Endothelial cell of umbilical vein (primary cell): ENCODE measurements at regions not wholly inside any gene's neighbourhood (a gene's known extent, or its start where the extent isn't known, plus 50 kb on each side); places are given as distances from the start of the nearest gene placed in this dataset.

ENCODE experiments used
- BruUV-seq: library from RNA; stranded (reverse); fragments of 400-500 nt; replicated peaks from 2 replicates; lab custom pipeline; 2021; lab: Mats Ljungman, UMichigan
- CTCF ChIA-PET: fragments of 300-600, 350-600 bp; sonication (Branson Sonifier 250); formaldehyde crosslinking; loops from one replicate; lab custom pipeline; 2021; ENCODE audit warnings: antibody characterized with exemption, inconsistent platforms; lab: Charles Lee
- POLR2A ChIA-PET: fragments of 300-600, 350-600 bp; sonication (Branson Sonifier 250); formaldehyde crosslinking; loops from one replicate; lab custom pipeline; 2021; ENCODE audit warnings: antibody characterized with exemption, inconsistent platforms; lab: Charles Lee
- DNase-seq: peaks from one replicate; pipeline ENCODE4 v3.0.0-alpha.2; 2011; ENCODE audit warnings: low read depth, low spot score
- FAIRE-seq: peaks from 2 replicates; lab custom pipeline; 2011; peaks lifted over from hg19 to GRCh38; lab: Jason Lieb, UNC
- H2AFZ ChIP-seq: 2 replicates; pipeline ENCODE4 v1.6.0; 2012; ENCODE audit warnings: low read depth, low read length, control low read depth, inconsistent platforms
- H3K27ac ChIP-seq: 2 replicates; pipeline ENCODE4 v1.5.1; 2011; ENCODE audit warnings: low read depth, mild to moderate bottlenecking, control low read depth, low read length, moderate library complexity; ENCODE audit not compliant: insufficient read depth
- H3K27me3 ChIP-seq, 2 experiments: 2 replicates each; pipeline versions ENCODE4 v1.6.0 to v1.6.1; 2011; ENCODE audit warnings: low read length in 2 of 2, mixed read lengths in 1 of 2; ENCODE audit not compliant: control insufficient read depth in 2 of 2, insufficient read depth in 2 of 2
- H3K36me3 ChIP-seq, 2 experiments: 2 replicates in 1 of 2; 3 replicates in 1 of 2; pipeline ENCODE4 v1.5.1; 2011; ENCODE audit warnings: low read length in 2 of 2, mild to moderate bottlenecking in 1 of 2, moderate library complexity in 1 of 2; ENCODE audit not compliant: control insufficient read depth in 2 of 2, insufficient read depth in 2 of 2; ENCODE audit errors: extremely low read depth in 1 of 2
- H3K4me1 ChIP-seq: 3 replicates; pipeline ENCODE4 v1.5.1; 2011; ENCODE audit warnings: mild to moderate bottlenecking, low read length; ENCODE audit not compliant: control insufficient read depth, insufficient read depth; ENCODE audit errors: extremely low read depth
- H3K4me2 ChIP-seq: 2 replicates; pipeline ENCODE4 v1.6.1; 2011; ENCODE audit warnings: low read length, control low read depth, mixed read lengths; ENCODE audit not compliant: insufficient read depth
- H3K4me3 ChIP-seq, 3 experiments: fragments of 200-600 bp in 1 of 3; sonication (generic), shearing (Covaris generic) in 1 of 3; replicated peaks in 1 of 3; 2 replicates each; pipeline ENCODE4 v1.5.1; 2011 to 2016; ENCODE audit warnings: control low read depth in 3 of 3, low read length in 3 of 3, mild to moderate bottlenecking in 2 of 3, inconsistent platforms in 1 of 3, low read depth in 1 of 3, moderate library complexity in 1 of 3; ENCODE audit not compliant: insufficient read depth in 1 of 3
- H3K79me2 ChIP-seq: 2 replicates; pipeline ENCODE4 v1.6.0; 2012; ENCODE audit warnings: low read length, inconsistent platforms; ENCODE audit not compliant: control insufficient read depth, insufficient read depth
- H3K9ac ChIP-seq: replicated peaks from 2 replicates; pipeline ENCODE3; 2011; ENCODE audit warnings: low read length, control low read depth; ENCODE audit not compliant: insufficient read depth; ENCODE audit errors: extremely low read depth
- H3K9me1 ChIP-seq: replicated peaks from 3 replicates; pipeline ENCODE4 v1.6.0; 2011; ENCODE audit warnings: mild to moderate bottlenecking, low read length; ENCODE audit not compliant: control insufficient read depth, insufficient read depth; ENCODE audit errors: extremely low read depth
- H3K9me3 ChIP-seq: replicated peaks from 2 replicates; pipeline ENCODE4 v1.5.1; 2012; ENCODE audit warnings: low read length, inconsistent platforms; ENCODE audit not compliant: control insufficient read depth, insufficient read depth
- H4K20me1 ChIP-seq: replicated peaks from 2 replicates; pipeline ENCODE3; 2011; ENCODE audit warnings: mild to moderate bottlenecking, low read length; ENCODE audit not compliant: control insufficient read depth, insufficient read depth; ENCODE audit errors: extremely low read depth
- EZH2 ChIP-seq: IDR thresholded peaks from 2 replicates; pipeline ENCODE4 v1.6.1; 2012; ENCODE audit warnings: borderline replicate concordance, low read depth, mild to moderate bottlenecking, moderate library complexity, low read length, inconsistent platforms; ENCODE audit not compliant: severe bottlenecking
- FOS ChIP-seq: IDR thresholded peaks from 2 replicates; pipeline ENCODE4 v1.6.1; 2011; ENCODE audit warnings: mild to moderate bottlenecking, low read length, moderate library complexity, borderline replicate concordance; ENCODE audit not compliant: insufficient read depth
- GATA2 ChIP-seq: IDR thresholded peaks from 2 replicates; pipeline ENCODE4 v1.7.0; 2011; ENCODE audit warnings: low read depth, mild to moderate bottlenecking, moderate library complexity, mixed read lengths, low read length; ENCODE audit not compliant: insufficient read length, insufficient read depth
- JUN ChIP-seq: IDR thresholded peaks from 2 replicates; pipeline ENCODE4 v1.6.1; 2011; ENCODE audit warnings: borderline replicate concordance, low read depth; ENCODE audit not compliant: insufficient read length, insufficient read depth
- MYC ChIP-seq: IDR thresholded peaks from one replicate; pipeline ENCODE4 v1.6.1; 2011; ENCODE audit warnings: mild to moderate bottlenecking, low read depth, low read length
- POLR2A ChIP-seq: IDR thresholded peaks from 2 replicates; pipeline ENCODE4 v1.6.1; 2012; ENCODE audit warnings: low read depth, mild to moderate bottlenecking, control low read depth, low read length
- POLR2AphosphoS5 ChIP-seq: IDR thresholded peaks from 2 replicates; pipeline ENCODE4 v1.6.1; 2012; ENCODE audit warnings: low read depth, mild to moderate bottlenecking, control low read depth, low read length, moderate library complexity; ENCODE audit not compliant: insufficient read depth
- dilution Hi-C: fragments of 300-500 bp; cut with MboI; formaldehyde crosslinking; loops from one replicate; pipeline ENCODE4 v1.15.0; 2019; ENCODE audit warnings: low sequenced_read_pairs; ENCODE audit not compliant: extremely low pct_ligation_motif_present
- intact Hi-C: fragments of 100-400 bp; cut with micrococcal nuclease; formaldehyde crosslinking; loops from one replicate; pipeline ENCODE4 v1.10.0; 2022
- TF ChIP-seq, protein P1 (sequence below): IDR thresholded peaks from 2 replicates; pipeline ENCODE4 v1.6.1; 2011; ENCODE audit not compliant: insufficient read depth, insufficient read length
- TF ChIP-seq, protein P2 (sequence below), 2 donors: IDR thresholded peaks; 1 replicate in 1 of 2; 2 replicates in 1 of 2; pipeline ENCODE4 v1.5.1; 2011; ENCODE audit warnings: low read length in 2 of 2, mild to moderate bottlenecking in 2 of 2, moderate library complexity in 2 of 2, control low read depth in 1 of 2, inconsistent platforms in 1 of 2, low read depth in 1 of 2; ENCODE audit not compliant: insufficient read depth in 1 of 2; ENCODE audit errors: extremely low read depth in 1 of 2

DNA sequence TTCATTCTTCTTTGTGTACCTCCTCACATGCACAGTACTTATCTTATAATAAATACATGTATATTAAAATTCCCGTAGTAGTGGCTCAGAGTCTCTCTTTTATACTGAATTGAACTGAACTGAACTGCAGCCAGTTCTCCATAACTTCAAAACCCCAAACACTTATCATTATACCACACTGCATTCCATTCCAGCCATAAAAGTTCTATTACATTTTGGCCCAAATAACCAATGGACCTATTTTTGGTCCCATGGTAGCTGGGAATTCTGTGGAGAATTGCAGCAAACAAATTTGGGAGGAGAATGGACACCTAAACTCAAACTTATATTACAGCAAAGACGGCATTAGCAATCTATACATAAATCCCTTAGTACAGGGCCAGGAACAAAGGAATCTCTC lies 86.6 kb upstream of the C1orf87 start:
- CTCF ChIA-PET, result interaction anchor here (0.8 to 1.6 kb wide), 4 partner anchors 9 to 1693 kb away, joined by 3 to 5 read pairs (median 4); no protein-coding TSS in a partner anchor
- no peaks in the 10 kb centered on the region for H3K36me3 ChIP-seq
- no peak overlapping the region for H3K27ac ChIP-seq
- TF ChIP-seq MYC (no peak), JUN (no peak), FOS (no peak), POLR2AphosphoS5 (no peak), POLR2A (no peak), EZH2 (no peak), GATA2 (no peak)
- TF ChIP-seq, protein P1, sequence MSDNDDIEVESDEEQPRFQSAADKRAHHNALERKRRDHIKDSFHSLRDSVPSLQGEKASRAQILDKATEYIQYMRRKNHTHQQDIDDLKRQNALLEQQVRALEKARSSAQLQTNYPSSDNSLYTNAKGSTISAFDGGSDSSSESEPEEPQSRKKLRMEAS, result no peak
- TF ChIP-seq, protein P2, sequence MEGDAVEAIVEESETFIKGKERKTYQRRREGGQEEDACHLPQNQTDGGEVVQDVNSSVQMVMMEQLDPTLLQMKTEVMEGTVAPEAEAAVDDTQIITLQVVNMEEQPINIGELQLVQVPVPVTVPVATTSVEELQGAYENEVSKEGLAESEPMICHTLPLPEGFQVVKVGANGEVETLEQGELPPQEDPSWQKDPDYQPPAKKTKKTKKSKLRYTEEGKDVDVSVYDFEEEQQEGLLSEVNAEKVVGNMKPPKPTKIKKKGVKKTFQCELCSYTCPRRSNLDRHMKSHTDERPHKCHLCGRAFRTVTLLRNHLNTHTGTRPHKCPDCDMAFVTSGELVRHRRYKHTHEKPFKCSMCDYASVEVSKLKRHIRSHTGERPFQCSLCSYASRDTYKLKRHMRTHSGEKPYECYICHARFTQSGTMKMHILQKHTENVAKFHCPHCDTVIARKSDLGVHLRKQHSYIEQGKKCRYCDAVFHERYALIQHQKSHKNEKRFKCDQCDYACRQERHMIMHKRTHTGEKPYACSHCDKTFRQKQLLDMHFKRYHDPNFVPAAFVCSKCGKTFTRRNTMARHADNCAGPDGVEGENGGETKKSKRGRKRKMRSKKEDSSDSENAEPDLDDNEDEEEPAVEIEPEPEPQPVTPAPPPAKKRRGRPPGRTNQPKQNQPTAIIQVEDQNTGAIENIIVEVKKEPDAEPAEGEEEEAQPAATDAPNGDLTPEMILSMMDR (IDR thresholded peaks at IDR 0.05; ENCODE audit: extremely low read depth in 1 of 2, insufficient read depth in 1 of 2, low read depth in 1 of 2, low read length in 2 of 2), result no peak
- H3K9me1 ChIP-seq, result no peaks in the 10 kb centered on the region
- H3K9ac ChIP-seq, result no peak overlapping the region
- no peaks in the 10 kb centered on the region for H3K27me3 ChIP-seq
- no peak overlapping the region for H3K4me3 ChIP-seq
- H2AFZ ChIP-seq, result no peak overlapping the region
- intact Hi-C loops (no loop called here), dilution Hi-C loops (no loop called here)
- no TSS peak for BruUV-seq
- H4K20me1 ChIP-seq, result no peaks in the 10 kb centered on the region
- FAIRE-seq, result no peak
- H3K9me3 ChIP-seq, result no peaks in the 10 kb centered on the region
- H3K4me1 ChIP-seq, result no peaks in the 10 kb centered on the region
- H3K79me2 ChIP-seq, result no peaks in the 10 kb centered on the region
- H3K4me2 ChIP-seq, result no peak overlapping the region
- DNase-seq, result no peak
- POLR2A ChIA-PET, result no interaction called here
